Adrenal gland (tissue), 5 donors: ENCODE measurements at regions not wholly inside any gene's neighbourhood (a gene's known extent, or its start where the extent isn't known, plus 50 kb on each side); places are given as distances from the start of the nearest gene placed in this dataset.

Source experiments
- POLR2A ChIP-seq, 2 donors: fragments of 450-650 bp; IDR thresholded peaks; one replicate each; pipeline ENCODE4 v1.6.1; 2017; ENCODE audit warnings: antibody characterized with exemption in 2 of 2, mild to moderate bottlenecking in 2 of 2, moderate library complexity in 1 of 2
- TF ChIP-seq, protein P1 (sequence below), 6 experiments: fragments of 450-650 bp in 4 of 6; fragments of 200-600 bp in 2 of 6; sonication (generic) in 1 of 6; IDR thresholded peaks; 1 replicate in 5 of 6; 2 replicates in 1 of 6; pipeline versions ENCODE4 v1.5.1 to v1.8.0; 2016 to 2021; ENCODE audit warnings: antibody characterized with exemption in 6 of 6, mild to moderate bottlenecking in 2 of 6, moderate library complexity in 1 of 6
- donor health status: DM: no; HTN: no; CAD: no.

DNA sequence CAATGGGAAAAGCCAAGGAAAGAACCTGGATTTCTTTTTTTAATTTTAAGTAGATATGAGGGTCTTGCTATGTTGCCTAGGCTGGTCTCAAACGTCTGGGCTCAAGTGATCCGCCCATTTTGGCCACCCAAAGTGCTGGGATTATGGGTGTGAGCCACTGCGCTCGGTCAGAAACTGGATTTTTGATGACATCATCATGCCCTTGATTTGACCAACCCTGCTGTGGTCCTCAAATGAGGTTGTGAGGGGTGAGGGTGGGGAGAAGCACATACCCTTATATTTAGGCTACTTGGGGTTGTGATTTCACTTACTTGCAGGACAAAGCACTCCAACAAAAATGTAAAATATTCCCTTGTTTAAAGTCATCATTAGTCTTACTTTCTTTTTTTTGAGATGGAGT, 70.4 kb downstream of the C3orf38 start:
- TF ChIP-seq, protein P1, sequence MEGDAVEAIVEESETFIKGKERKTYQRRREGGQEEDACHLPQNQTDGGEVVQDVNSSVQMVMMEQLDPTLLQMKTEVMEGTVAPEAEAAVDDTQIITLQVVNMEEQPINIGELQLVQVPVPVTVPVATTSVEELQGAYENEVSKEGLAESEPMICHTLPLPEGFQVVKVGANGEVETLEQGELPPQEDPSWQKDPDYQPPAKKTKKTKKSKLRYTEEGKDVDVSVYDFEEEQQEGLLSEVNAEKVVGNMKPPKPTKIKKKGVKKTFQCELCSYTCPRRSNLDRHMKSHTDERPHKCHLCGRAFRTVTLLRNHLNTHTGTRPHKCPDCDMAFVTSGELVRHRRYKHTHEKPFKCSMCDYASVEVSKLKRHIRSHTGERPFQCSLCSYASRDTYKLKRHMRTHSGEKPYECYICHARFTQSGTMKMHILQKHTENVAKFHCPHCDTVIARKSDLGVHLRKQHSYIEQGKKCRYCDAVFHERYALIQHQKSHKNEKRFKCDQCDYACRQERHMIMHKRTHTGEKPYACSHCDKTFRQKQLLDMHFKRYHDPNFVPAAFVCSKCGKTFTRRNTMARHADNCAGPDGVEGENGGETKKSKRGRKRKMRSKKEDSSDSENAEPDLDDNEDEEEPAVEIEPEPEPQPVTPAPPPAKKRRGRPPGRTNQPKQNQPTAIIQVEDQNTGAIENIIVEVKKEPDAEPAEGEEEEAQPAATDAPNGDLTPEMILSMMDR (IDR thresholded peaks at IDR 0.05) = no peak
- TF ChIP-seq POLR2A (IDR thresholded peaks at IDR 0.05) = no peak
